A673 (cell line): ENCODE measurements at regions not wholly inside any gene's neighbourhood (a gene's known extent, or its start where the extent isn't known, plus 50 kb on each side); places are given as distances from the start of the nearest gene placed in this dataset.

ENCODE experiments used
- BruUV-seq: library from RNA; stranded (reverse); fragments of 400-500 nt; replicated peaks from 2 replicates; lab custom pipeline; 2021; lab: Mats Ljungman, UMichigan
- CTCF ChIA-PET: fragments of 300-600 bp; sonication (Branson Sonifier 250); formaldehyde crosslinking; loops from one replicate; lab custom pipeline; 2022; ENCODE audit warnings: antibody characterized with exemption; lab: Charles Lee
- POLR2A ChIA-PET: fragments of 300-600 bp; sonication (Branson Sonifier 250); formaldehyde crosslinking; loops from one replicate; lab custom pipeline; 2022; ENCODE audit warnings: antibody characterized with exemption; ENCODE audit not compliant: low non-redundant PET; lab: Charles Lee
- DNase-seq: peaks from one replicate; pipeline ENCODE4 v3.0.0-alpha.2; 2015; ENCODE audit warnings: low spot score
- H3K27ac ChIP-seq: fragments of 200-600 bp; sonication (generic); 2 replicates; pipeline ENCODE4 v1.5.1; 2016; ENCODE audit warnings: mixed run types, low read depth, mild to moderate bottlenecking, mixed read lengths, antibody characterized with exemption, low read length; ENCODE audit not compliant: poor library complexity, severe bottlenecking
- H3K27me3 ChIP-seq: fragments of 200-600 bp; sonication (generic); replicated peaks from 2 replicates; pipeline ENCODE4 v1.6.1; 2017; ENCODE audit warnings: mixed run types, low read depth, mild to moderate bottlenecking, mixed read lengths, antibody characterized with exemption, low read length; ENCODE audit not compliant: insufficient read depth, poor library complexity
- H3K36me3 ChIP-seq: fragments of 200-600 bp; sonication (generic); 2 replicates; pipeline ENCODE4 v1.6.1; 2016; ENCODE audit warnings: mixed run types, mild to moderate bottlenecking, mixed read lengths, antibody characterized with exemption, low read length; ENCODE audit not compliant: insufficient read depth, poor library complexity, severe bottlenecking
- H3K4me1 ChIP-seq: fragments of 200-600 bp; sonication (generic); 2 replicates; pipeline ENCODE4 v1.6.1; 2017; ENCODE audit warnings: mixed run types, mild to moderate bottlenecking, mixed read lengths, antibody characterized with exemption, low read length; ENCODE audit not compliant: insufficient read depth, poor library complexity, severe bottlenecking
- H3K4me3 ChIP-seq: fragments of 200-600 bp; sonication (generic); 2 replicates; pipeline ENCODE4 v1.5.1; 2016; ENCODE audit warnings: low read depth, mixed run types, mild to moderate bottlenecking, mixed read lengths, low read length; ENCODE audit not compliant: poor library complexity, severe bottlenecking
- H3K9me3 ChIP-seq: fragments of 200-600 bp; sonication (generic); 2 replicates; pipeline ENCODE4 v1.6.1; 2016; ENCODE audit warnings: mixed run types, low read depth, mild to moderate bottlenecking, mixed read lengths, antibody characterized with exemption, low read length; ENCODE audit not compliant: poor library complexity, severe bottlenecking
- EZH2 ChIP-seq: fragments of 200-600 bp; sonication (generic); IDR thresholded peaks from 2 replicates; pipeline ENCODE4 v1.6.1; 2017; ENCODE audit warnings: borderline replicate concordance, low read depth, mild to moderate bottlenecking, mixed read lengths, antibody characterized with exemption, low read length; ENCODE audit not compliant: poor library complexity, severe bottlenecking
- intact Hi-C: fragments of 100-400 bp; cut with micrococcal nuclease; formaldehyde crosslinking; loops from one replicate; pipeline ENCODE4 v1.10.0; 2022; ENCODE audit not compliant: unreplicated experiment
- TF ChIP-seq, protein P1 (sequence below): fragments of 300-800, 200-600 bp; sonication (generic); conservative IDR thresholded peaks from 2 replicates; pipeline ENCODE4 v1.5.1; 2017; ENCODE audit warnings: low read depth, mild to moderate bottlenecking, antibody characterized with exemption, low read length, moderate library complexity, mixed read lengths

DNA sequence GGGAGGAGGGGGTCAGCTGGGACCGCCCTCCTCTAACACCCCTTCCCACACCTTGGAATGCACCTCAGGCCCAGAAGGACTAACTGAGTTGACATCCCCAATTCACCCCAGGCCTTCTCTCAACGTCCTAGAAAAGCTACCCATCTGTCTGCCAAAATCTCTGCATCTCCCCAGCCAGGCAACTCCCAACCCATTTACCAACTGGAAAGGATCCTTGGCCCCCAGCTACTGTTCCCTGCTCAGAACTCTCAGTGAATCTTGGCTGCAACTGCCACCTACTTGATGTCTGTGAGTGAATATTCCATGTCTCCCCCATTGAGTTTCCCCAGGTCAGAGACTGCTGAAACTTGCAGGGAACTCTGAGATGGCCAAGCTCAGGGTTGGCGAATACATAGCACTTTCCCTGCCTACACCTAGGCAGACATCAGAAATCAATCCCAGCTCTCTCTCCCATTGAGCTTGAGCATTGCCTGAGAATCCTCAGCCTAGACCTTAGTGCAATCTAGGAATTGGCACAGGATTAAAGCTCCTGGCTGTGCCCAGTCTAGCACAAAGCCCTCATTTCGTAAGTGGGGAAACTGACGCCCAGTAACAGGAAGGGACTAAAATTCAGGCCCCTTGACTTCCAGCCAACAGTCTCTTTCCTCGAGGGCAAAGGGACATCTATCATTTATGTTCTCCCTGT lies 71.9 kb upstream of the NCOR2 start:
- ChIA-PET POLR2A (no interaction called here), CTCF (no interaction called here)
- H3K27me3 ChIP-seq: no peaks in the 10 kb centered on the region
- TF ChIP-seq, protein P1, sequence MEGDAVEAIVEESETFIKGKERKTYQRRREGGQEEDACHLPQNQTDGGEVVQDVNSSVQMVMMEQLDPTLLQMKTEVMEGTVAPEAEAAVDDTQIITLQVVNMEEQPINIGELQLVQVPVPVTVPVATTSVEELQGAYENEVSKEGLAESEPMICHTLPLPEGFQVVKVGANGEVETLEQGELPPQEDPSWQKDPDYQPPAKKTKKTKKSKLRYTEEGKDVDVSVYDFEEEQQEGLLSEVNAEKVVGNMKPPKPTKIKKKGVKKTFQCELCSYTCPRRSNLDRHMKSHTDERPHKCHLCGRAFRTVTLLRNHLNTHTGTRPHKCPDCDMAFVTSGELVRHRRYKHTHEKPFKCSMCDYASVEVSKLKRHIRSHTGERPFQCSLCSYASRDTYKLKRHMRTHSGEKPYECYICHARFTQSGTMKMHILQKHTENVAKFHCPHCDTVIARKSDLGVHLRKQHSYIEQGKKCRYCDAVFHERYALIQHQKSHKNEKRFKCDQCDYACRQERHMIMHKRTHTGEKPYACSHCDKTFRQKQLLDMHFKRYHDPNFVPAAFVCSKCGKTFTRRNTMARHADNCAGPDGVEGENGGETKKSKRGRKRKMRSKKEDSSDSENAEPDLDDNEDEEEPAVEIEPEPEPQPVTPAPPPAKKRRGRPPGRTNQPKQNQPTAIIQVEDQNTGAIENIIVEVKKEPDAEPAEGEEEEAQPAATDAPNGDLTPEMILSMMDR: no peak
- TF ChIP-seq EZH2: no peak
- no peak overlapping the region for H3K27ac ChIP-seq
- intact Hi-C loops: no loop called here
- H3K9me3 ChIP-seq: no peaks in the 10 kb centered on the region
- BruUV-seq: no TSS peak
- no peak overlapping the region for H3K4me3 ChIP-seq
- no peaks in the 10 kb centered on the region for H3K4me1 ChIP-seq
- no peaks in the 10 kb centered on the region for H3K36me3 ChIP-seq
- DNase-seq: no peak

DNA sequence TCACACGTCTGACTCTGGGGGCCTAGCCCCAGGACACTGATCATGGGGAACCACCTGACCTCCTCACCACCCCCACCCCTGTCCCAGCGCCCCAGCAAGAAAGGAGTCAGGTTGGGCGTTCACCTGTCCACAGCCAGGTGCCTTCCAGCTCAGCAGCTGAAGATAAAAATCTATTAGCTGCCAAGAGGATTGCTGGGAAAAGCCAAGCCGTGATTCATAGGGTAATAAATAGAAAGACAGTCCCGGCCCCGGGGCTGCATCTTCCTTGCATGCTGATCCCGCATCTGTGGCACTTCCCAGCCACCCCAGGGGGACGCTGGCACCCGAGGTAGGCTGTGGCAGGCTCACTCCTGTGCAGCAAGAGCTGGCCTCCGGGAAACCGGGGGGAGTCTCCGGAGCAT lies 70.2 kb upstream of the NCOR2 start:
- intact Hi-C loops: no loop called here
- BruUV-seq: no TSS peak
- POLR2A ChIA-PET: no interaction called here

DNA sequence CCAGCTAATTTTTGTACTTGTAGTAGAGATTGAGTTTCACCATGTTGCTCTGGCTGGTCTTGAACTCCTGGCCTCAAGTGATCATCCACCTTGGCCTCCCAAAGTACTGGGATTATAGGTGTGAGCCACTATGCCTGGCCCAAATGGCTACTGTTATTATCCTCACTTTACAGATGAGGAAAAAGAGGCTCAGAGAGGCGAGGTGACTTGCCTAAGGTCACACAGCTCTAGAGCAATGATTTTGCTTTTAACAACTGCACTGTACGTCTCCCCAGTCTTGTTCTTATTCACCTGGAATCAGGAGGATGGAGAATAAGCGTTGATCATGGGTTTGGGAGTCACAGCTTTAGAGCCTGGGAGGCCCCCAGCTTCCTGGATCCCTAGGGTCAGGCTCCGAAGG lies 69.8 kb upstream of the NCOR2 start:
- CTCF ChIA-PET: no interaction called here

More for the DNA sequence above, 70.2 kb upstream of the NCOR2 start:
- Histone ChIP-seq H3K36me3 (no peaks in the 10 kb centered on the region), H3K27me3 (no peaks in the 10 kb centered on the region), H3K4me3 (no peak overlapping the region), H3K27ac (no peak overlapping the region), H3K4me1 (peaks cover 8% of the 10 kb centered on the region), H3K9me3 (no peaks in the 10 kb centered on the region)
- TF ChIP-seq, protein P1: no peak
- no peak for TF ChIP-seq EZH2
- CTCF ChIA-PET: no interaction called here
- no peak for DNase-seq

More for the DNA sequence above, 69.8 kb upstream of the NCOR2 start:
- POLR2A ChIA-PET: no interaction called here
- no peak for TF ChIP-seq EZH2
- no TSS peak for BruUV-seq
- Histone ChIP-seq H3K27me3 (no peaks in the 10 kb centered on the region), H3K4me1 (peaks cover 11% of the 10 kb centered on the region), H3K27ac (no peak overlapping the region), H3K36me3 (no peaks in the 10 kb centered on the region), H3K4me3 (no peak overlapping the region), H3K9me3 (no peaks in the 10 kb centered on the region)
- no peak for DNase-seq
- intact Hi-C loops: no loop called here
